ENCODE measurements at regions not wholly inside any gene's neighbourhood (a gene's known extent, or its start where the extent isn't known, plus 50 kb on each side); places are given as distances from the start of the nearest gene placed in this dataset.

GRCh38 chr3:146334151-146334550, 83.2 kb upstream of the PLSCR4 start:
- TF ChIP-seq CTCF (IDR thresholded peaks at IDR 0.05; ENCODE audit: poor library complexity, severe bottlenecking) (no peak), RAD21 (conservative IDR thresholded peaks at IDR 0.05) (no peak), POLR2AphosphoS5 (IDR thresholded peaks at IDR 0.05) (no peak), EP300 (conservative IDR thresholded peaks at IDR 0.05; ENCODE audit: poor library complexity, severe bottlenecking) (no peak), EZH2 (IDR thresholded peaks at IDR 0.05; ENCODE audit: borderline replicate concordance, insufficient read depth, low read length, poor library complexity, severe bottlenecking) (no peak), REST (IDR thresholded peaks at IDR 0.05; ENCODE audit: borderline replicate concordance) (no peak), MXI1 (conservative IDR thresholded peaks at IDR 0.05; ENCODE audit: poor library complexity, severe bottlenecking) (no peak), TAF1 (IDR thresholded peaks at IDR 0.05; ENCODE audit: low read depth) (no peak), SMC3 (conservative IDR thresholded peaks at IDR 0.05; ENCODE audit: poor library complexity) (no peak)

Data from neural cell (in vitro differentiated cells).